ENCODE measurements at regions not wholly inside any gene's neighbourhood (a gene's known extent, or its start where the extent isn't known, plus 50 kb on each side); places are given as distances from the start of the nearest gene placed in this dataset.
"Not testable (repeated sequence)": the region's sequence is repeated elsewhere in the genome, so short reads cannot be mapped to it uniquely, and the experiment has no call there.

GRCh38 chr4:156390599-156391324 lies 437.1 kb upstream of the CTSO start:
- DNase-seq: no peak

- peak; percentile 74 for DNase-seq
Observed at GRCh38 chr4:156388826-156389225, 435.2 kb upstream of the CTSO start.

- DNase-seq: peak; percentile 26
Observed at GRCh38 chr4:156378033-156378665, 424.5 kb upstream of the CTSO start.

- DNase-seq: peak; percentile 33
Observed at GRCh38 chr4:156377036-156377710, 423.5 kb upstream of the CTSO start.

GRCh38 chr4:156374894-156375293 lies 421.2 kb upstream of the CTSO start:
- DNase-seq: no peak

- DNase-seq: no peak
Observed at GRCh38 chr4:156374069-156374468, 420.4 kb upstream of the CTSO start.

GRCh38 chr4:156367502-156367901 lies 413.8 kb upstream of the CTSO start:
- not testable (repeated sequence) for DNase-seq

GRCh38 chr4:156362581-156362980 lies 408.9 kb upstream of the CTSO start:
- DNase-seq: no peak

- DNase-seq: peak; percentile 67
Observed at GRCh38 chr4:156347412-156348075, 393.9 kb upstream of the CTSO start.

GRCh38 chr4:156346959-156347385 lies 393.3 kb upstream of the CTSO start:
- peak; percentile 38 for DNase-seq

GRCh38 chr4:156344397-156344796 lies 390.7 kb upstream of the CTSO start:
- DNase-seq: no peak

- peak; percentile 6 for DNase-seq
Observed at GRCh38 chr4:156336511-156336910, 382.8 kb upstream of the CTSO start.

GRCh38 chr4:156335721-156336120 lies 382.1 kb upstream of the CTSO start:
- no peak for DNase-seq

- no peak for DNase-seq
Observed at GRCh38 chr4:156330436-156331031, 376.9 kb upstream of the CTSO start.

- DNase-seq: peak; percentile 38
Observed at GRCh38 chr4:156329779-156330178, 376.1 kb upstream of the CTSO start.

GRCh38 chr4:156328882-156329281 lies 375.2 kb upstream of the CTSO start:
- no peak for DNase-seq

GRCh38 chr4:156326246-156326645 lies 372.6 kb upstream of the CTSO start:
- DNase-seq: no peak

GRCh38 chr4:156322592-156322991 lies 368.9 kb upstream of the CTSO start:
- peak; percentile 87 for DNase-seq

GRCh38 chr4:156321203-156321602 lies 367.5 kb upstream of the CTSO start:
- DNase-seq: peak; percentile 94

GRCh38 chr4:156313497-156313896 lies 359.8 kb upstream of the CTSO start:
- DNase-seq: no peak

- no peak for DNase-seq
Observed at GRCh38 chr4:156312261-156312847, 358.7 kb upstream of the CTSO start.

- DNase-seq: no peak
Observed at GRCh38 chr4:156309031-156309430, 355.4 kb upstream of the CTSO start.

GRCh38 chr4:156303708-156304107 lies 350.0 kb upstream of the CTSO start:
- DNase-seq: no peak

Data from NCI-H226 (cell line).